GM21576 (cell line): ENCODE measurements at regions not wholly inside any gene's neighbourhood (a gene's known extent, or its start where the extent isn't known, plus 50 kb on each side); places are given as distances from the start of the nearest gene placed in this dataset.

Source experiments
- ATAC-seq: cut with Tn5 transposase; IDR thresholded peaks from one replicate; pipeline ENCODE4 v1.9.1; 2021; ENCODE audit warnings: mild to moderate bottlenecking, moderate library complexity; ENCODE audit not compliant: unreplicated experiment

GRCh38 chr2:129758784-129759471, 220.5 kb upstream of the RAB6C start:
- ATAC-seq = no peak

- ATAC-seq = no peak
These were observed 219.9 kb upstream of the RAB6C start for GRCh38 chr2:129759472-129760010.

GRCh38 chr2:129760669-129761068, 218.8 kb upstream of the RAB6C start:
- ATAC-seq = no peak

- no peak for ATAC-seq
These were observed 217.9 kb upstream of the RAB6C start for GRCh38 chr2:129761569-129762021.

GRCh38 chr2:129762386-129763189, 216.9 kb upstream of the RAB6C start:
- no peak for ATAC-seq

GRCh38 chr2:129763190-129763846, 216.1 kb upstream of the RAB6C start:
- ATAC-seq = no peak

GRCh38 chr2:129763966-129764365, 215.5 kb upstream of the RAB6C start:
- no peak for ATAC-seq

- ATAC-seq = no peak
These were observed 214.8 kb upstream of the RAB6C start for GRCh38 chr2:129764376-129765325.

GRCh38 chr2:129765326-129765677, 214.2 kb upstream of the RAB6C start:
- no peak for ATAC-seq

GRCh38 chr2:129765678-129766351, 213.7 kb upstream of the RAB6C start:
- no peak for ATAC-seq

- no peak for ATAC-seq
These were observed 213.0 kb upstream of the RAB6C start for GRCh38 chr2:129766374-129766993.

GRCh38 chr2:129767346-129768035, 212.0 kb upstream of the RAB6C start:
- ATAC-seq = no peak

GRCh38 chr2:129768036-129768386, 211.5 kb upstream of the RAB6C start:
- ATAC-seq = no peak

GRCh38 chr2:129768485-129769184, 210.8 kb upstream of the RAB6C start:
- no peak for ATAC-seq

- no peak for ATAC-seq
These were observed 210.1 kb upstream of the RAB6C start for GRCh38 chr2:129769185-129769991.

- ATAC-seq = no peak
These were observed 207.9 kb upstream of the RAB6C start for GRCh38 chr2:129771418-129772189.

GRCh38 chr2:129772190-129772579, 207.3 kb upstream of the RAB6C start:
- ATAC-seq = no peak
